ENCODE measurements at regions not wholly inside any gene's neighbourhood (a gene's known extent, or its start where the extent isn't known, plus 50 kb on each side); places are given as distances from the start of the nearest gene placed in this dataset.

GRCh38 chr1:79089946-79090345 lies 83.4 kb upstream of the ADGRL4 start:
- TF ChIP-seq CTCF (IDR thresholded peaks at IDR 0.05) (no peak), REST (IDR thresholded peaks at IDR 0.05; ENCODE audit: insufficient read depth in 1 of 2, low read depth in 2 of 2, low read length in 1 of 2) (no peak), POLR2AphosphoS5 (IDR thresholded peaks at IDR 0.05; ENCODE audit: low read depth, low read length) (no peak), SIN3A (IDR thresholded peaks at IDR 0.05; ENCODE audit: borderline replicate concordance, insufficient read depth, low read depth, low read length) (no peak)

Measured in Panc1 (cell line).